EH (cell line): ENCODE measurements at regions not wholly inside any gene's neighbourhood (a gene's known extent, or its start where the extent isn't known, plus 50 kb on each side); places are given as distances from the start of the nearest gene placed in this dataset.
"Not testable (repeated sequence)": the region's sequence is repeated elsewhere in the genome, so short reads cannot be mapped to it uniquely, and the experiment has no call there.

Experiments
- DNase-seq: peaks from one replicate; pipeline ENCODE4 v3.0.0-alpha.2; 2015; ENCODE audit warnings: low read depth

- no peak for DNase-seq
Observed at GRCh38 chr11:50088231-50088630, 55.6 kb downstream of the OR4C45 start.

- no peak for DNase-seq
Observed at GRCh38 chr11:50098186-50098725, 65.6 kb downstream of the OR4C45 start.

GRCh38 chr11:50102916-50103315 lies 70.2 kb downstream of the OR4C45 start:
- DNase-seq = no peak

GRCh38 chr11:50140686-50141085 lies 108.0 kb downstream of the OR4C45 start:
- DNase-seq = not testable (repeated sequence)

- DNase-seq = not testable (repeated sequence)
Observed at GRCh38 chr11:50146308-50146707, 113.6 kb downstream of the OR4C45 start.

- DNase-seq = not testable (repeated sequence)
Observed at GRCh38 chr11:50147946-50148345, 115.3 kb downstream of the OR4C45 start.

GRCh38 chr11:50155508-50155907 lies 122.8 kb downstream of the OR4C45 start:
- no peak for DNase-seq

GRCh38 chr11:50164050-50164449 lies 131.4 kb downstream of the OR4C45 start:
- no peak for DNase-seq

- no peak for DNase-seq
Observed at GRCh38 chr11:50169634-50170033, 137.0 kb downstream of the OR4C45 start.

- no peak for DNase-seq
Observed at GRCh38 chr11:50170115-50170514, 137.4 kb downstream of the OR4C45 start.

GRCh38 chr11:50174189-50174588 lies 141.5 kb downstream of the OR4C45 start:
- DNase-seq = peak; percentile 16

GRCh38 chr11:50174975-50175374 lies 142.3 kb downstream of the OR4C45 start:
- DNase-seq = no peak

- DNase-seq = no peak
Observed at GRCh38 chr11:50178737-50179136, 146.1 kb downstream of the OR4C45 start.

- no peak for DNase-seq
Observed at GRCh38 chr11:50181334-50181733, 148.7 kb downstream of the OR4C45 start.

GRCh38 chr11:50182486-50182885 lies 149.8 kb downstream of the OR4C45 start:
- no peak for DNase-seq

- not testable (repeated sequence) for DNase-seq
Observed at GRCh38 chr11:50183170-50183569, 150.5 kb downstream of the OR4C45 start.

GRCh38 chr11:50186146-50186545 lies 153.5 kb downstream of the OR4C45 start:
- no peak for DNase-seq

- DNase-seq = no peak
Observed at GRCh38 chr11:50187220-50187619, 154.5 kb downstream of the OR4C45 start.

GRCh38 chr11:50188040-50188439 lies 155.4 kb downstream of the OR4C45 start:
- no peak for DNase-seq

GRCh38 chr11:50192743-50193142 lies 160.1 kb downstream of the OR4C45 start:
- DNase-seq = no peak

- no peak for DNase-seq
Observed at GRCh38 chr11:50214376-50214775, 181.7 kb downstream of the OR4C45 start.

GRCh38 chr11:50220651-50221050 lies 188.0 kb downstream of the OR4C45 start:
- no peak for DNase-seq

- not testable (repeated sequence) for DNase-seq
Observed at GRCh38 chr11:50238368-50238767, 205.7 kb downstream of the OR4C45 start.

- no peak for DNase-seq
Observed at GRCh38 chr11:50246183-50246582, 213.5 kb downstream of the OR4C45 start.

- no peak for DNase-seq
Observed at GRCh38 chr11:50246699-50247098, 214.0 kb downstream of the OR4C45 start.
